GM23338 (cell line): ENCODE measurements at regions not wholly inside any gene's neighbourhood (a gene's known extent, or its start where the extent isn't known, plus 50 kb on each side); places are given as distances from the start of the nearest gene placed in this dataset.

Source experiments
- ATAC-seq: fragments of 200-7000 bp; cut with Tn5 transposase; 3 replicates; pipeline ENCODE4 v1.9.1; 2020
- DNase-seq: peaks from one replicate; pipeline ENCODE4 v3.0.0-alpha.2; 2015; ENCODE audit warnings: low spot score
- H2AFZ ChIP-seq: fragments of 200-600 bp; sonication (generic); 2 replicates; pipeline ENCODE4 v1.8.0; 2016; ENCODE audit warnings: antibody characterized with exemption, mild to moderate bottlenecking, moderate library complexity
- H3F3A ChIP-seq: fragments of 200-600 bp; sonication (generic); replicated peaks from 2 replicates; pipeline ENCODE4 v1.8.0; 2017; ENCODE audit warnings: antibody characterized with exemption, mixed run types, low read depth
- H3K27ac ChIP-seq: fragments of 200-600 bp; sonication (generic); 2 replicates; pipeline ENCODE4 v1.6.1; 2016; ENCODE audit warnings: low read depth
- H3K27me3 ChIP-seq: fragments of 200-600 bp; sonication (generic); 2 replicates; pipeline ENCODE4 v1.8.0; 2016; ENCODE audit warnings: mild to moderate bottlenecking, mixed run types, moderate library complexity; ENCODE audit not compliant: insufficient read depth
- H3K36me3 ChIP-seq: fragments of 200-600 bp; sonication (generic); 2 replicates; pipeline ENCODE4 v1.8.0; 2016; ENCODE audit warnings: mild to moderate bottlenecking; ENCODE audit not compliant: insufficient read depth
- H3K4me1 ChIP-seq: fragments of 200-600 bp; sonication (generic); 2 replicates; pipeline ENCODE4 v1.8.0; 2016; ENCODE audit warnings: mild to moderate bottlenecking, moderate library complexity; ENCODE audit not compliant: insufficient read depth
- H3K4me2 ChIP-seq: fragments of 200-600 bp; sonication (generic); 2 replicates; pipeline ENCODE4 v1.7.1; 2017; ENCODE audit warnings: mixed run types
- H3K4me3 ChIP-seq: fragments of 200-600 bp; sonication (generic); 2 replicates; pipeline ENCODE4 v1.6.1; 2016; ENCODE audit warnings: mixed run types
- H3K79me2 ChIP-seq: fragments of 200-600 bp; sonication (generic); replicated peaks from 2 replicates; pipeline ENCODE4 v1.8.0; 2017; ENCODE audit warnings: mild to moderate bottlenecking; ENCODE audit not compliant: insufficient read depth
- H3K9me2 ChIP-seq: fragments of 200-600 bp; sonication (generic); 2 replicates; pipeline ENCODE4 v1.8.0; 2017; ENCODE audit not compliant: insufficient read depth
- H4K20me1 ChIP-seq: fragments of 200-600 bp; sonication (generic); replicated peaks from 2 replicates; pipeline ENCODE4 v1.8.0; 2017; ENCODE audit warnings: mild to moderate bottlenecking; ENCODE audit not compliant: insufficient read depth
- H3K27ac Mint-ChIP-seq: 2 replicates; pipeline ENCODE4 v1.8.0; 2020; ENCODE audit warnings: inconsistent platforms, mild to moderate bottlenecking, moderate library complexity, mixed read lengths
- H3K27me3 Mint-ChIP-seq: 3 replicates; pipeline ENCODE4 v1.8.0; 2022; ENCODE audit warnings: low read depth, mild to moderate bottlenecking, moderate library complexity, mixed read lengths, inconsistent platforms; ENCODE audit not compliant: insufficient read depth, poor library complexity
- H3K36me3 Mint-ChIP-seq: 3 replicates; pipeline ENCODE4 v1.8.0; 2021; ENCODE audit warnings: low read depth, mild to moderate bottlenecking, inconsistent platforms, moderate library complexity, mixed read lengths
- H3K4me1 Mint-ChIP-seq: 3 replicates; pipeline ENCODE4 v1.8.0; 2020; ENCODE audit warnings: mild to moderate bottlenecking, inconsistent platforms, mixed read lengths
- H3K4me3 Mint-ChIP-seq: 3 replicates; pipeline ENCODE4 v1.8.0; 2021; ENCODE audit warnings: moderate library complexity, mild to moderate bottlenecking, inconsistent platforms, mixed read lengths
- H3K9me3 Mint-ChIP-seq: 3 replicates; pipeline ENCODE4 v1.8.0; 2020; ENCODE audit warnings: moderate library complexity, mild to moderate bottlenecking, inconsistent platforms, mixed read lengths
- EZH2 ChIP-seq: fragments of 200-600 bp; sonication (generic); IDR thresholded peaks from one replicate; pipeline ENCODE4 v1.8.0; 2017; ENCODE audit warnings: antibody characterized with exemption, mild to moderate bottlenecking, low read depth; ENCODE audit not compliant: unreplicated experiment
- REST ChIP-seq: IDR thresholded peaks from one replicate; pipeline ENCODE4 v1.6.1; 2018; ENCODE audit warnings: antibody characterized with exemption; ENCODE audit not compliant: unreplicated experiment
- STAT1 ChIP-seq: IDR thresholded peaks from one replicate; pipeline ENCODE4 v1.6.1; 2016; ENCODE audit warnings: antibody characterized with exemption; ENCODE audit not compliant: unreplicated experiment
- ZNF114 ChIP-seq: fragments of 250-450 bp; sonication (Bioruptor Pico); IDR thresholded peaks from 2 replicates; pipeline ENCODE4 v1.5.0; 2020; ENCODE audit warnings: mild to moderate bottlenecking, moderate library complexity
- TF ChIP-seq, protein P1 (sequence below): fragments of 250-450 bp; sonication (Bioruptor Pico); IDR thresholded peaks from 2 replicates; pipeline ENCODE4 v1.5.0; 2020; ENCODE audit warnings: mild to moderate bottlenecking, moderate library complexity
- TF ChIP-seq, protein P2 (sequence below), 2 experiments: fragments of 200-600 bp in 1 of 2; sonication (generic) in 1 of 2; conservative IDR thresholded peaks; 2 replicates each; pipeline versions ENCODE4 v1.5.1 to v1.6.1; 2016 to 2017; ENCODE audit warnings: antibody characterized with exemption in 2 of 2, low read depth in 2 of 2, mild to moderate bottlenecking in 2 of 2, moderate library complexity in 1 of 2

GRCh38 chr5:123945548-123945947 is 433.6 kb downstream of the CSNK1G3 start (continued):
- TF ChIP-seq, protein P1, sequence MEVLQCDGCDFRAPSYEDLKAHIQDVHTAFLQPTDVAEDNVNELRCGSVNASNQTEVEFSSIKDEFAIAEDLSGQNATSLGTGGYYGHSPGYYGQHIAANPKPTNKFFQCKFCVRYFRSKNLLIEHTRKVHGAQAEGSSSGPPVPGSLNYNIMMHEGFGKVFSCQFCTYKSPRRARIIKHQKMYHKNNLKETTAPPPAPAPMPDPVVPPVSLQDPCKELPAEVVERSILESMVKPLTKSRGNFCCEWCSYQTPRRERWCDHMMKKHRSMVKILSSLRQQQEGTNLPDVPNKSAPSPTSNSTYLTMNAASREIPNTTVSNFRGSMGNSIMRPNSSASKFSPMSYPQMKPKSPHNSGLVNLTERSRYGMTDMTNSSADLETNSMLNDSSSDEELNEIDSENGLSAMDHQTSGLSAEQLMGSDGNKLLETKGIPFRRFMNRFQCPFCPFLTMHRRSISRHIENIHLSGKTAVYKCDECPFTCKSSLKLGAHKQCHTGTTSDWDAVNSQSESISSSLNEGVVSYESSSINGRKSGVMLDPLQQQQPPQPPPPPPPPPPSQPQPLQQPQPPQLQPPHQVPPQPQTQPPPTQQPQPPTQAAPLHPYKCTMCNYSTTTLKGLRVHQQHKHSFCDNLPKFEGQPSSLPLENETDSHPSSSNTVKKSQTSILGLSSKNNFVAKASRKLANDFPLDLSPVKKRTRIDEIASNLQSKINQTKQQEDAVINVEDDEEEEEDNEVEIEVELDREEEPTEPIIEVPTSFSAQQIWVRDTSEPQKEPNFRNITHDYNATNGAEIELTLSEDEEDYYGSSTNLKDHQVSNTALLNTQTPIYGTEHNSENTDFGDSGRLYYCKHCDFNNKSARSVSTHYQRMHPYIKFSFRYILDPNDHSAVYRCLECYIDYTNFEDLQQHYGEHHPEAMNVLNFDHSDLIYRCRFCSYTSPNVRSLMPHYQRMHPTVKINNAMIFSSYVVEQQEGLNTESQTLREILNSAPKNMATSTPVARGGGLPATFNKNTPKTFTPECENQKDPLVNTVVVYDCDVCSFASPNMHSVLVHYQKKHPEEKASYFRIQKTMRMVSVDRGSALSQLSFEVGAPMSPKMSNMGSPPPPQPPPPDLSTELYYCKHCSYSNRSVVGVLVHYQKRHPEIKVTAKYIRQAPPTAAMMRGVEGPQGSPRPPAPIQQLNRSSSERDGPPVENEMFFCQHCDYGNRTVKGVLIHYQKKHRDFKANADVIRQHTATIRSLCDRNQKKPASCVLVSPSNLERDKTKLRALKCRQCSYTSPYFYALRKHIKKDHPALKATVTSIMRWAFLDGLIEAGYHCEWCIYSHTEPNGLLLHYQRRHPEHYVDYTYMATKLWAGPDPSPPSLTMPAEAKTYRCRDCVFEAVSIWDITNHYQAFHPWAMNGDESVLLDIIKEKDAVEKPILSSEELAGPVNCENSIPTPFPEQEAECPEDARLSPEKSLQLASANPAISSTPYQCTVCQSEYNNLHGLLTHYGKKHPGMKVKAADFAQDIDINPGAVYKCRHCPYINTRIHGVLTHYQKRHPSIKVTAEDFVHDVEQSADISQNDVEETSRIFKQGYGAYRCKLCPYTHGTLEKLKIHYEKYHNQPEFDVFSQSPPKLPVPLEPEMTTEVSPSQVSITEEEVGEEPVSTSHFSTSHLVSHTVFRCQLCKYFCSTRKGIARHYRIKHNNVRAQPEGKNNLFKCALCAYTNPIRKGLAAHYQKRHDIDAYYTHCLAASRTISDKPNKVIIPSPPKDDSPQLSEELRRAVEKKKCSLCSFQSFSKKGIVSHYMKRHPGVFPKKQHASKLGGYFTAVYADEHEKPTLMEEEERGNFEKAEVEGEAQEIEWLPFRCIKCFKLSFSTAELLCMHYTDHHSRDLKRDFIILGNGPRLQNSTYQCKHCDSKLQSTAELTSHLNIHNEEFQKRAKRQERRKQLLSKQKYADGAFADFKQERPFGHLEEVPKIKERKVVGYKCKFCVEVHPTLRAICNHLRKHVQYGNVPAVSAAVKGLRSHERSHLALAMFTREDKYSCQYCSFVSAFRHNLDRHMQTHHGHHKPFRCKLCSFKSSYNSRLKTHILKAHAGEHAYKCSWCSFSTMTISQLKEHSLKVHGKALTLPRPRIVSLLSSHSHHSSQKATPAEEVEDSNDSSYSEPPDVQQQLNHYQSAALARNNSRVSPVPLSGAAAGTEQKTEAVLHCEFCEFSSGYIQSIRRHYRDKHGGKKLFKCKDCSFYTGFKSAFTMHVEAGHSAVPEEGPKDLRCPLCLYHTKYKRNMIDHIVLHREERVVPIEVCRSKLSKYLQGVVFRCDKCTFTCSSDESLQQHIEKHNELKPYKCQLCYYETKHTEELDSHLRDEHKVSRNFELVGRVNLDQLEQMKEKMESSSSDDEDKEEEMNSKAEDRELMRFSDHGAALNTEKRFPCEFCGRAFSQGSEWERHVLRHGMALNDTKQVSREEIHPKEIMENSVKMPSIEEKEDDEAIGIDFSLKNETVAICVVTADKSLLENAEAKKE (CRISPR knock-in tag), result no peak

DNA sequence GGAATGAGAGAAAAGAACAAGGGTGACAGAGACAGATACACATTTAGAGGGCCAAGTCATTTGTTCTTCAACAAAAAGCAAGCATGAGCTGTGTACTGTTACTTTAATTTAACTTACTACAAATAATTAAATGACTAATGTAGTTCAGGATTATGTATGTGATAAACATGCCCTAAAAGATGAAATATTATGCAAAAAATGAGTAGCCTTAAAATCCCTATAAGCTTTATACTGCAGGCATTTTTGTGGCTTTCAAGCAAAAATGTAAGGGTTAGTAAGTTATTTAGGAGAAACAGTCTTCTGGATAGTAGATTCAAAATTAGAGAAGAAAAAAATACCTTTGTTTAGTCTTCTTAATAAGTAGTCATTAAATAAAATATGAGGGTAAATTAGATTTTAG is 431.2 kb downstream of the CSNK1G3 start:
- no peak overlapping the region for H3K27ac ChIP-seq
- H3F3A ChIP-seq, result no peaks in the 10 kb centered on the region
- no peaks in the 10 kb centered on the region for H3K27me3 ChIP-seq
- H2AFZ ChIP-seq, result no peak overlapping the region
- peaks cover 2% of the 10 kb centered on the region for H3K27me3 Mint-ChIP-seq
- H3K4me2 ChIP-seq, result no peak overlapping the region
- no peaks in the 10 kb centered on the region for H3K4me1 Mint-ChIP-seq
- H3K36me3 ChIP-seq, result peaks cover 20% of the 10 kb centered on the region
- H3K4me3 Mint-ChIP-seq, result no peak overlapping the region
- no peaks in the 10 kb centered on the region for H4K20me1 ChIP-seq
- DNase-seq (no peak), ATAC-seq (no peak)
- H3K4me3 ChIP-seq, result no peak overlapping the region
- no peak for TF ChIP-seq EZH2
- TF ChIP-seq STAT1, result no peak
- TF ChIP-seq, protein P2, sequence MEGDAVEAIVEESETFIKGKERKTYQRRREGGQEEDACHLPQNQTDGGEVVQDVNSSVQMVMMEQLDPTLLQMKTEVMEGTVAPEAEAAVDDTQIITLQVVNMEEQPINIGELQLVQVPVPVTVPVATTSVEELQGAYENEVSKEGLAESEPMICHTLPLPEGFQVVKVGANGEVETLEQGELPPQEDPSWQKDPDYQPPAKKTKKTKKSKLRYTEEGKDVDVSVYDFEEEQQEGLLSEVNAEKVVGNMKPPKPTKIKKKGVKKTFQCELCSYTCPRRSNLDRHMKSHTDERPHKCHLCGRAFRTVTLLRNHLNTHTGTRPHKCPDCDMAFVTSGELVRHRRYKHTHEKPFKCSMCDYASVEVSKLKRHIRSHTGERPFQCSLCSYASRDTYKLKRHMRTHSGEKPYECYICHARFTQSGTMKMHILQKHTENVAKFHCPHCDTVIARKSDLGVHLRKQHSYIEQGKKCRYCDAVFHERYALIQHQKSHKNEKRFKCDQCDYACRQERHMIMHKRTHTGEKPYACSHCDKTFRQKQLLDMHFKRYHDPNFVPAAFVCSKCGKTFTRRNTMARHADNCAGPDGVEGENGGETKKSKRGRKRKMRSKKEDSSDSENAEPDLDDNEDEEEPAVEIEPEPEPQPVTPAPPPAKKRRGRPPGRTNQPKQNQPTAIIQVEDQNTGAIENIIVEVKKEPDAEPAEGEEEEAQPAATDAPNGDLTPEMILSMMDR (conservative IDR thresholded peaks at IDR 0.05; ENCODE audit: low read depth in 2 of 2), result no peak
- no peak for TF ChIP-seq ZNF114 (CRISPR knock-in tag)
- TF ChIP-seq REST, result no peak
- no peaks in the 10 kb centered on the region for H3K4me1 ChIP-seq
- no peaks in the 10 kb centered on the region for H3K79me2 ChIP-seq
- H3K36me3 Mint-ChIP-seq, result peaks cover 89% of the 10 kb centered on the region
- peaks cover 9% of the 10 kb centered on the region for H3K9me2 ChIP-seq
- peaks cover 69% of the 10 kb centered on the region for H3K9me3 Mint-ChIP-seq
- H3K27ac Mint-ChIP-seq, result no peak overlapping the region
